ENCODE measurements at regions not wholly inside any gene's neighbourhood (a gene's known extent, or its start where the extent isn't known, plus 50 kb on each side); places are given as distances from the start of the nearest gene placed in this dataset.

DNA sequence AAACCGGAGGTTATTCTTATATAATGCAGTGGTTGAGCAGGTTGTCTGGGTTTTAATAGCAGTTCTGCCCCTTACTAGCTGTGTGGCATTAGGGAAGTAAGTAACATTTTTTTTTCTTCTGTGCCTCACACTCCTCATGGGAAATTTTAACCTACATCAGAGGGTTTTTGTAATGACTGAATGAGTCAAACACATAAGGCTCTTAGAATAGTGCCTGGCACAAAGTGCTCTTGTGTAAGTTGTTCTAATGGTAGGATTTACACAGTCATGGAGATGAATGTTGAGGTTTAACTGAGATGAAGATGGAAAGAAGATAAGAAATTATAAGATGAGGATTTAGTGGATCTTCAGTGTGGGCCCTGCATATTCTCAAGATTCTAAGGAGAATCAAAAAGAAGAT lies 68.4 kb upstream of the PHIP start:
- no peak for DNase-seq (ENCODE audit: low read depth, low spot score)
- H3K27me3 ChIP-seq (ENCODE audit: insufficient read depth, low read length) = no peaks in the 10 kb centered on the region
- ATAC-seq = no peak
- RAD21 ChIA-PET (ENCODE audit: low non-redundant PET in 1 of 2, low total read pairs in 2 of 2, uncharacterized antibody in 2 of 2, unreplicated experiment in 2 of 2) = no interaction called here
- H3K27ac ChIP-seq (ENCODE audit: low read depth, low read length) = no peak overlapping the region
- no peaks in the 10 kb centered on the region for H4K20me1 ChIP-seq (ENCODE audit: insufficient read depth)
- H3K4me1 ChIP-seq (ENCODE audit: control insufficient read depth in 1 of 2, insufficient read depth in 2 of 2, low read length in 2 of 2) = no peaks in the 10 kb centered on the region
- no peaks in the 10 kb centered on the region for H3K9me3 ChIP-seq (ENCODE audit: control insufficient read depth in 1 of 2, insufficient read depth in 1 of 2, low read depth in 1 of 2, low read length in 2 of 2)
- CTCF ChIA-PET = no interaction called here
- no peak overlapping the region for H3K4me2 ChIP-seq (ENCODE audit: low read length)
- intact Hi-C loops (cut with micrococcal nuclease) = no loop called here
- no peak overlapping the region for H3K4me3 ChIP-seq (replicated peaks in 1 of 2; ENCODE audit: low read depth in 1 of 2, low read length in 2 of 2)
- no peaks in the 10 kb centered on the region for H3K36me3 ChIP-seq (ENCODE audit: control insufficient read depth in 1 of 2, insufficient read depth in 2 of 2, low read length in 2 of 2)
- POLR2A ChIA-PET = no interaction called here
- TF ChIP-seq EGR1 (IDR thresholded peaks at IDR 0.05; ENCODE audit: low read depth) (no peak), TCF7L2 (IDR thresholded peaks at IDR 0.05; ENCODE audit: borderline replicate concordance, extremely low read depth, insufficient read depth, insufficient read length) (no peak), RAD21 (IDR thresholded peaks at IDR 0.05; ENCODE audit: low read depth) (no peak), SRF (IDR thresholded peaks at IDR 0.05; ENCODE audit: low read depth) (no peak), POLR2AphosphoS5 (IDR thresholded peaks at IDR 0.05; ENCODE audit: low read depth, low read length) (no peak), JUND (IDR thresholded peaks at IDR 0.05) (no peak), EZH2 (IDR thresholded peaks at IDR 0.05) (no peak), SIN3A (IDR thresholded peaks at IDR 0.05; ENCODE audit: low read depth) (no peak), ATF3 (IDR thresholded peaks at IDR 0.05) (no peak), SP1 (IDR thresholded peaks at IDR 0.05; ENCODE audit: low read depth) (no peak), FOSL1 (IDR thresholded peaks at IDR 0.05; ENCODE audit: low read depth) (no peak), YY1 (IDR thresholded peaks at IDR 0.05; ENCODE audit: extremely low read depth, insufficient replicate concordance, low read depth, low read length) (no peak), ELF1 (IDR thresholded peaks at IDR 0.05; ENCODE audit: borderline replicate concordance, low read depth) (no peak), ZNF274 (IDR thresholded peaks at IDR 0.05; ENCODE audit: low read depth, low read length) (no peak)
- TF ChIP-seq, protein P1, sequence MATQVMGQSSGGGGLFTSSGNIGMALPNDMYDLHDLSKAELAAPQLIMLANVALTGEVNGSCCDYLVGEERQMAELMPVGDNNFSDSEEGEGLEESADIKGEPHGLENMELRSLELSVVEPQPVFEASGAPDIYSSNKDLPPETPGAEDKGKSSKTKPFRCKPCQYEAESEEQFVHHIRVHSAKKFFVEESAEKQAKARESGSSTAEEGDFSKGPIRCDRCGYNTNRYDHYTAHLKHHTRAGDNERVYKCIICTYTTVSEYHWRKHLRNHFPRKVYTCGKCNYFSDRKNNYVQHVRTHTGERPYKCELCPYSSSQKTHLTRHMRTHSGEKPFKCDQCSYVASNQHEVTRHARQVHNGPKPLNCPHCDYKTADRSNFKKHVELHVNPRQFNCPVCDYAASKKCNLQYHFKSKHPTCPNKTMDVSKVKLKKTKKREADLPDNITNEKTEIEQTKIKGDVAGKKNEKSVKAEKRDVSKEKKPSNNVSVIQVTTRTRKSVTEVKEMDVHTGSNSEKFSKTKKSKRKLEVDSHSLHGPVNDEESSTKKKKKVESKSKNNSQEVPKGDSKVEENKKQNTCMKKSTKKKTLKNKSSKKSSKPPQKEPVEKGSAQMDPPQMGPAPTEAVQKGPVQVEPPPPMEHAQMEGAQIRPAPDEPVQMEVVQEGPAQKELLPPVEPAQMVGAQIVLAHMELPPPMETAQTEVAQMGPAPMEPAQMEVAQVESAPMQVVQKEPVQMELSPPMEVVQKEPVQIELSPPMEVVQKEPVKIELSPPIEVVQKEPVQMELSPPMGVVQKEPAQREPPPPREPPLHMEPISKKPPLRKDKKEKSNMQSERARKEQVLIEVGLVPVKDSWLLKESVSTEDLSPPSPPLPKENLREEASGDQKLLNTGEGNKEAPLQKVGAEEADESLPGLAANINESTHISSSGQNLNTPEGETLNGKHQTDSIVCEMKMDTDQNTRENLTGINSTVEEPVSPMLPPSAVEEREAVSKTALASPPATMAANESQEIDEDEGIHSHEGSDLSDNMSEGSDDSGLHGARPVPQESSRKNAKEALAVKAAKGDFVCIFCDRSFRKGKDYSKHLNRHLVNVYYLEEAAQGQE (IDR thresholded peaks at IDR 0.05; ENCODE audit: low read depth) = no peak
- H2AFZ ChIP-seq (ENCODE audit: low read depth, low read length, poor library complexity, severe bottlenecking) = no peak overlapping the region
- no peaks in the 10 kb centered on the region for H3K9me2 ChIP-seq (ENCODE audit: insufficient read depth)
- BruUV-seq (replicated peaks) = no TSS peak
- H3K79me2 ChIP-seq (ENCODE audit: insufficient read depth, low read length) = no peaks in the 10 kb centered on the region
- no peak overlapping the region for H3K9ac ChIP-seq (ENCODE audit: low read length)
